ENCODE measurements at regions not wholly inside any gene's neighbourhood (a gene's known extent, or its start where the extent isn't known, plus 50 kb on each side); places are given as distances from the start of the nearest gene placed in this dataset.
A peak's percentile ranks its signal among the peaks of the same experiment; 100 is the strongest.
"Not testable (repeated sequence)": the region's sequence is repeated elsewhere in the genome, so short reads cannot be mapped to it uniquely, and the experiment has no call there.

DNA sequence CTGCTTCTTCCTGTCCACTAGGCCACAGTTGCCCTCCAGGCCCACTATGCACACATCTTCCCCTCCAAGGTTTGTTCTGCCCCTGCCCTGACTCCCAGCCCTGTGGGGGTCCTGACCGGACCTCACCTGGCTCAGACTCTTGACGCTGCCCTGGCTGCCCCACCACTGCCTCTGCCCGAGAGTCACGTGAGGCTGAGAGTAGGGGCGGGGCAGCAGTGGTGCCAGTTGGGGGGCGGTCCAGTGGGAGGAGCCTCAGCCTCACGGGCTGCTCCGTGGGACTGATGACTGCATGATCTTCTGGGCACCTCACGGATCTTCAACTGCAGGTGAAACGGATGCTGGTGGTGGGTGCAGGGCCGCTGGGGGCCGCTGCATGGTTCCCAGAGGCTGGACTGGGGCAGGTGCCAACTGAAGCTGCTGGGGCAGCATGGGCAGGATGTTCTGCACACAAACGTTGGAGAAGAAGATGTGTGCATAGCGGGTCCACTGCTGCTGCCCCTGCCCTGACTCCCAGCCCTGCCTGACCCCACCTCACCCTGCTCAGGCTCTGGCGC is 77.6 kb downstream of the HHIPL2 start:
- not testable (repeated sequence) for DNase-seq (ENCODE audit: low read depth)

DNA sequence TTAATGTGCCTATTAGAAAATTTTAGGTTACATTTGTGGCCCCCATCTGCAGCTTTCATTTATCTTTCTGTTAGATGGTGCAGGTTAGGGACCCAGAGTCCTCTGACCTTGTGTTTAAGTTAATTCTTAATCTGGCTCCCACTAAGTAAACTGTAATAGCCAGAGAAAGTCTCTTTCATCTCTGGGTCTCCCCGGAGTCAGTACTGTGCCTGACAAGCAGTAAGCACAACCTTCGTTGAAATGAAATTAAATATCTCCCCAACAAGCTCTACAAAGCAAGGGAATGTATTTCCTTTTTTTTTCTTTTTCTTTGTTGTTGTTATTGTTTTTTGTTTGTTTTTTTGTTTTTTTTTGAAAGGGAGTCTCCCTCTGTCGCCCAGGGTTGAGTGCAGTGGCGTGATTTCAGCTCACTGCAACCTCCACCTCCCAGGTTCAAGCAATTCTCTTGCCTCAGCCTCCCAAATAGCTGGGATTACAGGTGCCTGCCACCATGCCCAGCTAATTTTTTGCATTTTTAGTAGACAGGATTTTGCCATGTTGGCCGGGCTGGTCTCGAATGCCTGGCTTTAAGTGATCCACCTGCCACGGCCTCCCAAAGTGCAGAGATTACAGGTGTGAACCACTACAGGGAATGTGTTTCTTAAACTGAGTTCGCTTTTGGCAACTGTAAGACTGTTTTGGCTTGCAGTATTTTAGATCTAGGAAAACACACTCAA is 81.6 kb downstream of the HHIPL2 start:
- DNase-seq (ENCODE audit: low read depth) = no peak

DNA sequence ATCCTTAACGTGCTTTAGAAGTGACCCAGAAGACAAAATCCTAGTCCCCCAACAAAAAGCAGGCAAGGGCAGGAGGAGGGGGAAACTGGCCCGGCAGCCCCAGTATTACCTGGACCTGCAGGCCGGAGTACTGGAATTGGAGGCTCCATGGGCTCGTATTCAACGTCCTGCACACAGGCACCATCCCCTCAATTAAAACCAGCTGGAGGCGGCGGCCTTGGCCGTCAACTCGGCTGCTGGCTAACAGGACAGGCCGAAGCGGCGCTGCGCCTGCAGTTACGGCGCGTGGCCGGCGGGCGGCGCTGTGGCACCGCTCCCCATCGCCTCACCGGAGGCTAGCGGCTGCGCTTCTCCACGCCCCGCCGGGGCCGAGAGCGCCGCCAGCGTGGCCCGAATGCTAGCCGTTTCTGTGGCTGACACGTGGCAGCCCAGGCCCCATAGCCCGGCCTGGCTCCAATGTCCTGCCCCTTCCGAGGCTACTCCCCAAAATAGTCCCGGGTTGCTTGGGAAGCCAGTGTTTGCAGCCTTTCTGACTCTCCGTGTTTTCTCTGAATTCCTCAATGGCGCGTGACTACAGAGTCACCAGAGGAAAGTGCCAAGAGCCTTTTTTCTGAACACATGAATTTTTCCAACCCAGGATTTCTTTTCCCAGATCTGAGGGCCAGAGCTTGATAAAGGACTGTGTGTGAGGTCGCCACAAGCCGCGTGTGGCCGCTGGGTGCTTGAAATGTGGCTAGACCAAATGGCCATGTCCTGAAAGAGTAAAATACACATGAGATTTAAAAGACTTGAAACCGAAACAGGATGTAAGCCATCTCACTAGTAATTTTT is 82.5 kb downstream of the HHIPL2 start:
- peak; percentile 85 for DNase-seq (ENCODE audit: low read depth)

DNA sequence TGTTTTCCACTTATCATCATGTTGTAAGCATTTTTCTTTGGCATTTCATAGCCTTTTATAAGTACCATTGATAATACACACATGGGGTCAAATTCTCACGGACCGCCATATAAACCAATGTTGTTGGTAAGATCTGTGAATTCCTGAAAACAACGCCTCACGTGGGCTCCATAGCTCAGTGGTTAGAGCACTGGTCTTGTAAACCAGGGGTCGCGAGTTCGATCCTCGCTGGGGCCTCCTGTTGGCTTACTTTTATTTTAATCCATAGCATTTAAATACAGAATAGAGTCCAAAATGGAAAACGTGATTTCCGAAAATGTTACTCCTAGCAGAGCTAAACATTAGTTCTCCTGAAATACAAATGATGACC is 83.1 kb downstream of the HHIPL2 start:
- no peak for DNase-seq (ENCODE audit: low read depth)

DNA sequence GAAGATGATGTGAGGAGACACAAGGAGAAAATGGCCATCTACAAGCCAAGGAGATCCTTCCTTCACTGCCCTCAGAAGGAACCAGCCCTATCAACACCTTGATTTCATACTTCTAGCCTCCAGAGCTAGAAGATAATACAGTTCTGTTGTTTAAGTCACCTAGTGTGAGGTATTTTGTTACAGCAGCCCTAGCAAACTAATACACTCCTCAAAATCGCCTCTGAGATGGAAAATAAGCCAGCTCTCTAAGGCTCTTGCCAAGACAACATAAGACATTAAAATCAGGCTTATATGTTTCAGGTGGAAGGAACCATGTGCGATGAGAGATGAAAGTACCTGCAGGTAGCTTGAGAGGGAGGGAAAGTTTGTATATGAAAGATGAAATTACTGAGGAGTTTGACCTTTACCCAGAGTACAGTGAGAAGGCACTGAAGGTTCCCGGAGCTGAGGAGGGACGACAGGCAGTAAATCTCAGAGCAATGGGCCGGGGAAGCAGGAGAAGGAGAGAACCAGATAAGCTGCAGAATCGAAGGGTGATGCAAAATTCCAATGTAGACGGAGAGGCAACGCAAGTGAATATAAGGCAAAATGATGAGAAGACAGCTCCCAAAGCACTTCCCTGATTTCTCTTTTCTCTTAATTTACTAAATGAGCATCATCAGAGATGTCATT is 84.7 kb downstream of the HHIPL2 start:
- DNase-seq (ENCODE audit: low read depth) = no peak

DNA sequence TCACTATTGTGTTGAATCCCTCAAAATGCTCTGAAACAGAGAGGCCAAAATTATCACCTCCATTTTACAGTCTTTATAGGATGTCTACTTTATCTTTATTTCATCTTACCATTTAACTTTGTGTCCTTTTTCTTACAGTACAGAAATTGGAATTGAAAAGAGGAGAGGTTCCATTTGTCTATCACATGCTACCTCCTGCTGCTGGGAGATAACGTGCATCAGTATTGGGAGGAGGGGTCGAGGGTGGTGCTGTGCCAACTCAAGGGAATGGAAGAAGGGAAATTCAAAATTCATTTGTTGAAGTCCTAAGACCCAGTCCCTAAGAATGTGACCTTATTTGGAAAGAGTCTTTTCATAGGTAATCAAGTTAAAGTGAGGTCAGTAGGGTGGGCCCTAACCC is 85.3 kb downstream of the HHIPL2 start:
- no peak for DNase-seq (ENCODE audit: low read depth)

DNA sequence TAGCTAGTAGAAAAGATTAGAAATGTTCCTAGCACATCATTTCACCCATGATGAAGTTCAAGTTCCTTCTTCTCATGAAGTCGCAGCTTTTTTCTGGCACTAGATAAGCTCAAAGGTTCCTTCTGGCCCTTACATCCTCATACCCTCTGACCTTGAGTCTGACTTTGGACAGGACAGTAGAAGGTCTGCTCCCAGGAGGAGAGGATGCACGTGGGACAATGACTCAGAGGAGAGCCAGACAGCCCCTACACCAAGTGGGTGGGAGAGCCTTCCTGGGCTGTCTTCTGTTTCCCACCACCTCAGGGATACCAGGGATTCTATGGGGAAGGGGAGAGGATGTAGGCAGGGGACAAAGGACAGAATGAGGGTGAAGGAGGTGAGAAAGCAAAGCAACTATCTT is 86.0 kb downstream of the HHIPL2 start:
- DNase-seq (ENCODE audit: low read depth) = no peak

DNA sequence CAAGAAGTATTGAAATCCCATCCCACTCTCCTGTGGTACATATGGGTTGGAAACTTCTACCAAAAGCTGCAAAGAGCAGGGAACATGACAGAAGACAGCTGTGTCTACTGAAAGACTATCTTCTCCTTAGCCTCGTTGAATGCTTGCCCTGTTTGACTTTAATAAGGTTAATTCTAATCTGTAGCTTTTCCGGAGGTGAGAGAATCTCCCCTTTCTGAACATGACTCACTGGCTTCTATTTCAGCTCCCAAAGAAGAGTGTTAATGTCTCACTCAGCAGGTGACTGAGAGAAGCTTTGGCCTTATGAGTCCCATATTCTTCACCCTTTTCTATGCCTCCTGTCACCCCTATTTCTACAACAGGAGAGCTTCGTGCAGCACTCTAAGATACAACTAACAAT is 88.3 kb downstream of the HHIPL2 start:
- DNase-seq (ENCODE audit: low read depth) = no peak

DNA sequence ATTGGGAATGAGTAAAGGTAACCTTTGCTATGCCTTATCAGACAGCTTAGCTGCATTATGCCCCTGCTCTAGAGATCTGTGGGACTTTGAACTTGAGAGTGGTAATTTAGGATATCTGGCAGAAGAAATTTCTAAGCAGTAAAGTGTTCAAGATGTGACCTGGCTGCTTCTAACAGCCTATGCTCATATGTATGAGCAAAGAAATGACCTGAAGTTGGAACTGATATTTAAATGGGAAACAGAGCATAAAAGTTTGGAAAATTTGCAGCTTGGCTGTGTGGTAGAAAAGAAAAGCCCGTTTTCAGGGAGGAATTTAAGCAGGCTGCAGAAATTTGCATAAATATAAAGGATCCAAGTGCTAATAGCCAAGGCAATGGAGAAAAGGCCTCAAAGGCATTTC is 90.4 kb downstream of the HHIPL2 start:
- no peak for DNase-seq (ENCODE audit: low read depth)

DNA sequence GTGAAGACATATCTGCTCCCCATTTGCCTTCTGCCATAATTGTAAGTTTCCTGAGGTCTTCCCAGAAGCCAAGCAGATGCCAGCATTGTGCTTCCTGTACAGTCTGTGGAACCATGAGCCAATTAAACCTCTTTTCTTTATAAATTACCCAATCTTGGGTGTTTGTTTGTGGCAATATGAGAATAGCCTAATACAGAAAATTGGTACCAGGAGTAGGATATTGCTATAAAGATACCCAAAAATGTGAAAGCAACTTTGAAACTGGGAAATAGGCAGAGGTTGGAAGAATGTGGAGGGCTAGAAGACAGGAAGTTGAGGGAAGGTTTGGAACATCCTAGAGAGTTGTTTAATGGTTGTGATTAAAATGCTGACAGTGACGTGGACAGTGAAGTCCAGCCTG is 90.8 kb downstream of the HHIPL2 start:
- no peak for DNase-seq (ENCODE audit: low read depth)

DNA sequence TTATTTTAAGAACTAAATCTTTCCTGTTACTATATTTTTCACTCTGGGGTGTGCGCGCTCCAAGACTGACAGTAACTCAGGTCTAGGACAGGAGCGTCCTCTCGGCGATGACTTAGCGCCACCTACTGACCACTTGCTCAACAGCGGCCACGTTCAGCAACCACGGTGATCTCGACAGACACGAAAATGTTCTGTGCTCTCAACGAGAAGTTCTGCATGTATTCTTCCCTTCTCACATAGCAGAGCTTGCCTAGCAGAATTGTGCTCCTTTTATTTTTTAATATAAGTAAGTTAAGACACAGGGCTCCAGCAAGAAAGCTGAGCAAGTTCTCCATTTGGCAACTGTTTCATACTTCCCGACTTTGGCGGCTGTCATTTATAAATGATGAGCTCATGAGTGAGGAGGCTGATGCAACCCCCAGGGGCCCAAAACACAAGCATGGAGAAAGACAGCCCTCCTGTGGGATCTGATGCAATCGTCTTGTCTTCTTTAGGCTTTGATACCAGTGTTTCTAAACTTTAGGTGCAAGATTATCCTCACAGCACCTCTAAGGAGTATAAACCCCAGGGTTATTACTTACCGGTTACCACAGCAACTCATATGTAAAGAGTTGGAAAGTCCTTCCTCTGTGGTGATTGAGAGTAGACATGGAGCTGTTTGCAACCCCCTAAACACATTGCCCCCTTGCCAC is 92.6 kb downstream of the HHIPL2 start:
- DNase-seq (ENCODE audit: low read depth) = peak; percentile 66

DNA sequence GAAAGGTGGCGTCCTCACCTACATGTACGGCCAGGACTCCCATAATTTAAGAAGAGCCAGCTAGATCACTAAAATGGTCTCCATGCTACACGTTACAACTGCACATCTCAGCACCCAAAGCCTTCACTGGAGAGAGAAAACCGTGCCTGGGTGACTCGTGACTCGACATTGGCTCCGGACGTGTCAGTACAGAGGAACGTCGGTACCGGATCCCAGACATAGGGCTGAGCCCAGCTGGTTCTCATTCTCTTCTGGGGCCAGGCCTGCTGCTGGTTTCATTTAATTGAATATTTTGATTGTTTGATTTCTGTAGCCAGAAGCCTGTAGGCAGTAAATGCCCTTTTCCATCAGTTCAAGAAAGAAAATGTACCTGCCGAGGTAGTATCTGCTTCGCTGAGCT is 93.1 kb downstream of the HHIPL2 start:
- no peak for DNase-seq (ENCODE audit: low read depth)

DNA sequence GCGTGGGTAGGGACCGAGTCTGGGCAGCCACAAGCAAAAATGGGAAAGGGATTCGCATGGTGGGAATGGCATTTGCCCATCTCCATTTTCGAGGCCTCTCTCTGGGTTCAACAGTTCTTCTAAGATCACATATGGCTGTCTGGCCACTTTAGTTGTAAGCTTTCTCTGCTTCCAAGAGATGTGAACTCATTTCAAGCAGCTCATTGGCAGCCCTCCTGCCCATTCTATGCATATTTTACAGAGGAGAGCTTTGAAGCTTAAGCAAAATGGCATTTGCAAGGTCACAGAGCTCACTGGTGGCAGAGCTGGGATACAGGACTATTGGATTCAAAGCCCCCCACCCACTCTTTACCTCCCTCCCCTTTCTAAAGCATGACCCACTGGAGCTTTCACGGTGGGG is 93.7 kb downstream of the HHIPL2 start:
- DNase-seq (ENCODE audit: low read depth) = no peak

DNA sequence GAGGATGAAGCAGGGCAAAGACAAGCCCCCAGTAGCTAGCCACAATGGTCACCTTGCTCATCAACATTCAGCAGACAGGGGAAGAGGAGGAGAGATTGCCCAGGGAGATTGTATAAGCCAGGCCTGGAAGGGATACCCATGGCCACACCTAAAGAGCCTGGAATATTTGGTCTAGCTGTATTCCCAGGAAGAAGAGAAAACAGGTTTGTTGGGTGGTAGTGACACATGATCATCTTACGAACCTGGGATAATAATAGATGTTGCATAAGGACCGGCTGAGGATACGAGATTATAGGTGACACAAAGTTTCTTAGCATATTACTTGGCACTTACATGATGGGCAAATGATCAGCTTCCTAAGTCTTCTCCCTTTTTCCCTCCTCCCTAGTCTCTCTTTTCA is 95.9 kb downstream of the HHIPL2 start:
- no peak for DNase-seq (ENCODE audit: low read depth)

DNA sequence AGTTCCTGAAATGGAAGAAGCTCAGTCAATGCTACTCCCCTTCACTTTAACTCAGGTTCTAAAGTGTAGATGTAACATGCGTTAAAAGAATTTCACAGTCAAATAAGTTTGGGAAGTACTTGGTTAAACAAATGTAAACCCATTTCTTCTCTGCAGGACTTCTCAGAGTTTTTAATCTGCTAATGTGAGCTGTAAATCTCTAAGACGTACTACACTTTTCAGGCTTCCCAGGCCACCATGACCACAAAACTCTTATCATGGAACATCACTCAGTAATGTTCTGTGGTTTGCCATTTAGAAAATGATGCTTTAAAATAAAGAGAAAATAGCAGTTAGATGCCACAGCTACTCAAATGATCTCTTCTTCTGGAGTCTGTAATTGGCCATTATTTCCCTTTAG is 104.3 kb downstream of the HHIPL2 start:
- DNase-seq (ENCODE audit: low read depth) = no peak

DNA sequence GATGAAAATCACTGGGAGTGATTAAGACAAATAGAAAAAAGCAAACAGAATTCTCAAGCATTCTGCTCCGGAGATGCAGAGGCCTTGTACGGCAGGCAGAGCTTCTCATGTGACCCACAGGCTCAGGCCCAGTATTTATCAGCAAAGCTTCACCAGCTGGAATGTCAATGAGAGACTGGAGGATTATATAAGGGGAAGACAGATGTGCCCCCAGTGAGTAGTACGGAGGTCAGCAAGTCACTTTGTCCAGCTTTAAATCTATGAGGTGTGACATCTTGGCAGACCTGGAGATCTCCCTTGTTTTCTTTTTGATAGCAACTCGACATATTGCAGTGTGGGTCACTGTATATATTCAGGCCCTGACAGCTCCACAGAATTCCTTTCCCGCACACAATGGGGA is 106.8 kb downstream of the HHIPL2 start:
- DNase-seq (ENCODE audit: low read depth) = no peak

DNA sequence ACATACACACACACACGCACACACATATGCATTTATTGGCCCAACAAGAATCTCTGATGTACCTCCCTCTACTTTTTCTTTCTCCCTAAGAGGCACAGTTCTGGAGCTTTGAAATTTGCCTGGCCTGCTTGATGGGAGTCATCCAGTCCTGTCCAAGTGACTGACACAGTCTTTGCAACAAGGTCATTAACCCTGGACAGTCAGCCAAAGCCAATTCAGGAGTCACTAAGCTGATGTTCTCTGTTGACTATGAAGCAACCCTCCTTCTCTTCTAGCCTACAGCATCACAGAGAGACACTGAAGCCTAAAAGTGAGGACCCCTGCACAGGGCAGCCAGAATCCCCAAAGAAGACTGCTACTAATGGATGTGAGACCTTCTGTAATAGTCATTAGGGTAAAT is 123.1 kb downstream of the HHIPL2 start:
- no peak for DNase-seq (ENCODE audit: low read depth)

DNA sequence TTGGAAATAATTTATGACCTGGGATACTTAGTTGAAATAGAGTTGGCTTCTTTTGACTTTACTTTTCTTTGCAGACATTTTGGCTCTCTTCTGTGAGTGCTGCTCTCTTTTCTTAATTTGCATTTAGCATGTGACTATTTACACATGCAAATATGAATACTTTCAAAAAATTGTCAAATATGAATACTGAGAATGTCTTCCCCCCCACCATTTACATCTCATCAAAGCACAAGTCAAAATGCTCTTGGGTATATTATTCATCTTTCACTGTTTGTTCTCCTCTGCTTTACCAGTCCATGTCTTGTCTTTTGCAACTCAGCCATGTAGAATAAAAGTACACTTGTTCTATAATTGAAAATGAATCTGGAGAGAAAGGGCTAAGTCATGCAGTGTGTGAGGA is 126.5 kb downstream of the HHIPL2 start:
- no peak for DNase-seq (ENCODE audit: low read depth)

DNA sequence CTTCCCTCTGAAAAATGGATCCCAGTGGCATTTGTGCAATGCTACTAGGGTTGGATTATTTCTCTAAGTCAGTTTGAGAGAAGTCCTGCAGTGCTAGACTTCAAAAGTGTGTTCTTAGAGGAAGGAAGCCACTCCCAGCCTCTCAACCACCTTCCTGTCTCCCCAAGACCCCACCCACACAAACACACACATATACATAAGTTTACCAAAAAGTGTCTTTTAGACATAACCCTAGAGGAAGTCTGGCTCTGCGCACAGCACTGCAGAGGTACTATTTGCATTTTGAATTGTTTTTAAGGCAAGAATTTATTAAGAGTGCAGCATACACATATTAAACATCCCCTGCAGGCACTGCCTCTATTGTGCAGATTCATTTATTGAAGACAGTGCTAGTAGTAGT is 127.3 kb downstream of the HHIPL2 start:
- no peak for DNase-seq (ENCODE audit: low read depth)

DNA sequence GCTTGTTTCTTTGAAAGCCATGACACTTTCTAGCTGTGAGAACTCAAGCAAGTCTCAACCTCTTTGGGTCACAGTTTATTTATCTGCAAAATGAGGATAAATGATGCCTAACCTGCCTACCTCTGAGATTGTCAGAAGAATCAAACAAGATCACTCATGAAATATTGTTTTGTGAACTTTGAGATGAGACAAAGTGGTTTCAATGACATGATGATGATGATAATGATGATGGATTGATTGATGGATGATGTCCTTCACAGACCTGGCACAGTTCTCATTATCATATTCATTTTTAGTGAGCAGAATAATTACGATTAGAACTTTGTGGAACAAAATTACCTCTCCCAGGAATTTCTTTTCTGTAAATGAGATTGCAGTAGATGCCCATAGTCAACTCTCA is 129.2 kb downstream of the HHIPL2 start:
- DNase-seq (ENCODE audit: low read depth) = no peak

DNA sequence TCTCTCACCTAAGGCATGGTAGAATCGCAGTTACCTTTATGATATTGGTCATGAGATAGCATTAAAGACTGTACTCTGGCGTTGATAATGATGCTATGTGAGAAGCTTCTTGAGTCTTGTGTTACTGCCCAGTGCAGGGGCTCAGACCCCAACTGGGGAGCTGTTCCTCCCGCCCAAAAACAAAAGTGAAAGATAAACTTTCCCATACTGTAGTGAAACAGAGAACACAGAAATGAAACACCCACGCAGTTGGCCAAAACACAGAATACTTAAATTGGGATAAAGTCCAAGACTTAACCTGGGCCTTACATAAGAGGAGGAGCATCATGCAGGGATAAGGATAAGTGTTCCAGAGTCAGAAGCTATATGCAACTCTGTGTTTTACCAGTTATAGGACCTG is 130.6 kb downstream of the HHIPL2 start:
- no peak for DNase-seq (ENCODE audit: low read depth)

All from renal cortical epithelial cell (primary cell).